HCT116 (cell line): ENCODE measurements at regions not wholly inside any gene's neighbourhood (a gene's known extent, or its start where the extent isn't known, plus 50 kb on each side); places are given as distances from the start of the nearest gene placed in this dataset.

ENCODE experiments used
- ATAC-seq: fragments of 200-7000 bp; cut with Tn5 transposase; 2 replicates; pipeline ENCODE4 v1.9.1; 2020; ENCODE audit warnings: mild to moderate bottlenecking, moderate library complexity
- BruUV-seq: library from RNA; stranded (reverse); fragments of 400-500 nt; replicated peaks from 2 replicates; lab custom pipeline; 2021; lab: Mats Ljungman, UMichigan
- CTCF ChIA-PET: fragments of 300-600 bp; sonication (Branson Sonifier 250); formaldehyde crosslinking; loops from one replicate; lab custom pipeline; 2021; ENCODE audit warnings: antibody characterized with exemption; lab: Charles Lee
- POLR2A ChIA-PET: fragments of 300-600, 350-600 bp; sonication (Branson Sonifier 250); formaldehyde crosslinking; loops from one replicate; lab custom pipeline; 2021; ENCODE audit warnings: antibody characterized with exemption; lab: Charles Lee
- RAD21 ChIA-PET, 2 experiments: fragments of 300-600 bp; sonication (Branson Sonifier 250); formaldehyde crosslinking; loops; one replicate each; lab custom pipeline; 2023; ENCODE audit warnings: low total read pairs in 2 of 2; ENCODE audit not compliant: uncharacterized antibody in 2 of 2, unreplicated experiment in 2 of 2, low non-redundant PET in 1 of 2; lab: Charles Lee
- DNase-seq: peaks from one replicate; pipeline ENCODE4 v3.0.0-alpha.2; 2010; ENCODE audit warnings: low read depth, low spot score
- H2AFZ ChIP-seq: fragments of 200-600 bp; shearing (Covaris generic), sonication (generic); 2 replicates; pipeline ENCODE4 v1.6.1; 2017; ENCODE audit warnings: low read depth, mixed run types, mixed read lengths, antibody characterized with exemption, low read length; ENCODE audit not compliant: poor library complexity, severe bottlenecking
- H3K27ac ChIP-seq: 2 replicates; pipeline ENCODE4 v1.5.1; 2012; ENCODE audit warnings: low read depth, low read length
- H3K27me3 ChIP-seq: fragments of 200-600 bp; sonication (generic); 2 replicates; pipeline ENCODE4 v1.6.1; 2016; ENCODE audit warnings: mixed run types, low read length, mixed read lengths; ENCODE audit not compliant: insufficient read depth
- H3K36me3 ChIP-seq, 2 experiments: fragments of 200-500 bp in 1 of 2; fragments of 200-600 bp in 1 of 2; sonication (Bioruptor generic) in 1 of 2; sonication (generic) in 1 of 2; 2 replicates each; pipeline versions ENCODE4 v1.5.1 to v1.6.1; 2014 to 2016; ENCODE audit warnings: low read length in 2 of 2, inconsistent platforms in 1 of 2, mixed read lengths in 1 of 2, mixed run types in 1 of 2; ENCODE audit not compliant: insufficient read depth in 2 of 2, control insufficient read depth in 1 of 2
- H3K4me1 ChIP-seq, 2 experiments: fragments of 200-600 bp in 1 of 2; sonication (generic) in 1 of 2; 2 replicates each; pipeline versions ENCODE4 v1.5.1 to v1.6.1; 2012 to 2017; ENCODE audit warnings: low read length in 2 of 2, inconsistent platforms in 1 of 2, mild to moderate bottlenecking in 1 of 2, mixed read lengths in 1 of 2, mixed run types in 1 of 2, moderate library complexity in 1 of 2; ENCODE audit not compliant: insufficient read depth in 2 of 2, control insufficient read depth in 1 of 2
- H3K4me2 ChIP-seq: fragments of 200-600 bp; sonication (generic); 2 replicates; pipeline ENCODE4 v1.6.1; 2017; ENCODE audit warnings: mixed run types, low read length, mixed read lengths
- H3K4me3 ChIP-seq, 2 experiments: fragments of 200-600 bp in 1 of 2; sonication (generic) in 1 of 2; replicated peaks in 1 of 2; 2 replicates each; pipeline ENCODE4 v1.5.1; 2011 to 2016; ENCODE audit warnings: low read length in 2 of 2, control low read depth in 1 of 2, low read depth in 1 of 2, mild to moderate bottlenecking in 1 of 2, mixed read lengths in 1 of 2, mixed run types in 1 of 2
- H3K79me2 ChIP-seq: fragments of 200-600 bp; sonication (generic); 2 replicates; pipeline ENCODE4 v1.6.1; 2017; ENCODE audit warnings: mild to moderate bottlenecking, mixed run types, low read length, moderate library complexity, mixed read lengths; ENCODE audit not compliant: insufficient read depth
- H3K9ac ChIP-seq: fragments of 200-600 bp; sonication (generic); 2 replicates; pipeline ENCODE4 v1.6.1; 2016; ENCODE audit warnings: low read length, mixed read lengths
- H3K9me2 ChIP-seq: fragments of 200-600 bp; sonication (generic), shearing (Covaris generic); 2 replicates; pipeline ENCODE4 v1.6.1; 2017; ENCODE audit warnings: mixed run types, mild to moderate bottlenecking, moderate library complexity; ENCODE audit not compliant: insufficient read depth
- H3K9me3 ChIP-seq, 2 experiments: fragments of 200-500 bp in 1 of 2; fragments of 200-600 bp in 1 of 2; sonication (Bioruptor generic) in 1 of 2; sonication (generic) in 1 of 2; 2 replicates each; pipeline ENCODE4 v1.6.1; 2014 to 2017; ENCODE audit warnings: low read length in 2 of 2, mixed read lengths in 2 of 2, inconsistent platforms in 1 of 2, low read depth in 1 of 2, mild to moderate bottlenecking in 1 of 2, mixed run types in 1 of 2, moderate library complexity in 1 of 2; ENCODE audit not compliant: control insufficient read depth in 1 of 2, insufficient read depth in 1 of 2
- H4K20me1 ChIP-seq: fragments of 200-600 bp; sonication (generic), shearing (Covaris generic); 2 replicates; pipeline ENCODE4 v1.6.1; 2017; ENCODE audit warnings: mixed run types, mild to moderate bottlenecking, moderate library complexity; ENCODE audit not compliant: insufficient read depth
- ATF3 ChIP-seq: IDR thresholded peaks from 2 replicates; pipeline ENCODE4 v1.6.1; 2012
- CBX3 ChIP-seq: IDR thresholded peaks from 2 replicates; pipeline ENCODE4 v1.6.1; 2012; ENCODE audit warnings: low read depth
- CTCF ChIP-seq, 3 experiments: fragments of 200-600 bp in 1 of 3; sonication (generic) in 1 of 3; IDR thresholded peaks in 2 of 3; conservative IDR thresholded peaks in 1 of 3; 2 replicates each; pipeline ENCODE4 v1.5.1; 2012 to 2017; ENCODE audit warnings: low read depth in 2 of 3, low read length in 2 of 3, antibody characterized with exemption in 1 of 3, borderline replicate concordance in 1 of 3, control low read depth in 1 of 3, mild to moderate bottlenecking in 1 of 3, mixed read lengths in 1 of 3, mixed run types in 1 of 3, moderate library complexity in 1 of 3; ENCODE audit not compliant: insufficient read depth in 1 of 3
- EGR1 ChIP-seq: IDR thresholded peaks from 2 replicates; pipeline ENCODE4 v1.6.1; 2012; ENCODE audit warnings: low read depth
- FOSL1 ChIP-seq: IDR thresholded peaks from 2 replicates; pipeline ENCODE4 v1.6.1; 2012; ENCODE audit warnings: low read depth
- MAX ChIP-seq: IDR thresholded peaks from 2 replicates; pipeline ENCODE4 v1.6.1; 2012
- POLR2AphosphoS5 ChIP-seq: IDR thresholded peaks from 2 replicates; pipeline ENCODE4 v1.6.1; 2011; ENCODE audit warnings: mild to moderate bottlenecking, low read depth, low read length, moderate library complexity
- REST ChIP-seq: IDR thresholded peaks from 2 replicates; pipeline ENCODE4 v1.6.1; 2012; ENCODE audit warnings: low read depth
- YY1 ChIP-seq: IDR thresholded peaks from 2 replicates; pipeline ENCODE4 v1.6.1; 2011; ENCODE audit warnings: low read length, low read depth, moderate library complexity, mild to moderate bottlenecking; ENCODE audit not compliant: insufficient replicate concordance; ENCODE audit errors: extremely low read depth
- ZBTB33 ChIP-seq: IDR thresholded peaks from 2 replicates; pipeline ENCODE4 v1.6.1; 2011; ENCODE audit warnings: mild to moderate bottlenecking, low read length, moderate library complexity; ENCODE audit not compliant: insufficient replicate concordance; ENCODE audit errors: extremely low read depth
- ZFX ChIP-seq: fragments of 450-650 bp; IDR thresholded peaks from 2 replicates; pipeline ENCODE4 v1.6.1; 2017
- ZNF274 ChIP-seq: fragments of 200-500 bp; sonication (Bioruptor generic); IDR thresholded peaks from 2 replicates; pipeline ENCODE4 v1.6.1; 2014; ENCODE audit warnings: mild to moderate bottlenecking, low read depth, low read length, inconsistent platforms
- intact Hi-C: fragments of 100-400 bp; cut with micrococcal nuclease; formaldehyde crosslinking; loops from 2 replicates; pipeline ENCODE4 v1.10.0; 2022

GRCh38 chr13:58620176-58620575 lies 988.6 kb downstream of the PCDH17 start:
- Histone ChIP-seq H3K79me2 (no peaks in the 10 kb centered on the region), H4K20me1 (no peaks in the 10 kb centered on the region), H3K9ac (no peak overlapping the region), H3K9me3 (peaks cover 8 to 11% of the 10 kb centered on the region in 2 experiments; a peak in 2 of 4 replicates), H3K4me1 (no peaks in the 10 kb centered on the region), H2AFZ (no peak overlapping the region), H3K4me3 (no peak overlapping the region), H3K4me2 (no peak overlapping the region), H3K36me3 (no peaks in the 10 kb centered on the region), H3K27ac (no peak overlapping the region), H3K9me2 (no peaks in the 10 kb centered on the region), H3K27me3 (no peaks in the 10 kb centered on the region)
- ATAC-seq (no peak), DNase-seq (no peak)
- intact Hi-C loops, result no loop called here
- no peak for TF ChIP-seq CTCF (IDR thresholded peaks at IDR 0.05 in 2 of 3, conservative IDR thresholded peaks at IDR 0.05 in 1 of 3; ENCODE audit: borderline replicate concordance in 1 of 3, insufficient read depth in 1 of 3, low read depth in 2 of 3, low read length in 2 of 3)
- no peak for TF ChIP-seq ZBTB33
- no peak for TF ChIP-seq CBX3
- TF ChIP-seq POLR2AphosphoS5, result no peak
- TF ChIP-seq MAX, result no peak
- no peak for TF ChIP-seq YY1
- TF ChIP-seq ZFX, result no peak
- TF ChIP-seq EGR1, result no peak
- TF ChIP-seq ZNF274, result no peak
- TF ChIP-seq ATF3, result no peak
- no peak for TF ChIP-seq FOSL1
- no peak for TF ChIP-seq REST
- POLR2A ChIA-PET, result no interaction called here
- RAD21 ChIA-PET, result no interaction called here
- BruUV-seq, result no TSS peak
- CTCF ChIA-PET, result no interaction called here
